ENCODE measurements at regions not wholly inside any gene's neighbourhood (a gene's known extent, or its start where the extent isn't known, plus 50 kb on each side); places are given as distances from the start of the nearest gene placed in this dataset.

- Histone ChIP-seq H3K27ac (no peak overlapping the region), H3K4me3 (no peak overlapping the region), H3K36me3 (no peaks in the 10 kb centered on the region), H3K27me3 (replicated peaks; ENCODE audit: insufficient read depth) (no peaks in the 10 kb centered on the region), H3K9me3 (no peaks in the 10 kb centered on the region), H3K4me1 (ENCODE audit: control insufficient read depth in 1 of 2, low read depth in 2 of 2) (no peaks in the 10 kb centered on the region)
- ATAC-seq (ENCODE audit: insufficient number of reproducible peaks, low FRiP score, low read depth) (no peak), DNase-seq (ENCODE audit: low spot score) (no peak)
- TF ChIP-seq CTCF (IDR thresholded peaks at IDR 0.05): no peak
Observed at GRCh38 chr6:55696501-55696900, 117.5 kb upstream of the HMGCLL1 start.

- Histone ChIP-seq H3K36me3 (no peaks in the 10 kb centered on the region), H3K4me3 (no peak overlapping the region), H3K27me3 (replicated peaks; ENCODE audit: insufficient read depth) (no peaks in the 10 kb centered on the region), H3K27ac (no peak overlapping the region), H3K4me1 (ENCODE audit: control insufficient read depth in 1 of 2, low read depth in 2 of 2) (no peaks in the 10 kb centered on the region), H3K9me3 (no peaks in the 10 kb centered on the region)
- DNase-seq (ENCODE audit: low spot score) (no peak), ATAC-seq (ENCODE audit: insufficient number of reproducible peaks, low FRiP score, low read depth) (no peak)
- TF ChIP-seq CTCF (IDR thresholded peaks at IDR 0.05): no peak
Observed at GRCh38 chr6:55696041-55696440, 117.0 kb upstream of the HMGCLL1 start.

GRCh38 chr6:55694759-55695158, 115.8 kb upstream of the HMGCLL1 start:
- H3K27me3 ChIP-seq (replicated peaks; ENCODE audit: insufficient read depth): no peaks in the 10 kb centered on the region
- H3K36me3 ChIP-seq: no peaks in the 10 kb centered on the region
- H3K9me3 ChIP-seq: no peaks in the 10 kb centered on the region
- no peak for DNase-seq (ENCODE audit: low spot score)
- H3K4me1 ChIP-seq (ENCODE audit: control insufficient read depth in 1 of 2, low read depth in 2 of 2): no peaks in the 10 kb centered on the region
- TF ChIP-seq CTCF (IDR thresholded peaks at IDR 0.05): no peak
- no peak overlapping the region for H3K27ac ChIP-seq
- ATAC-seq (ENCODE audit: insufficient number of reproducible peaks, low FRiP score, low read depth): no peak
- H3K4me3 ChIP-seq: no peak overlapping the region

GRCh38 chr6:55694148-55694547, 115.2 kb upstream of the HMGCLL1 start:
- Histone ChIP-seq H3K36me3 (no peaks in the 10 kb centered on the region), H3K4me1 (ENCODE audit: control insufficient read depth in 1 of 2, low read depth in 2 of 2) (no peaks in the 10 kb centered on the region), H3K9me3 (no peaks in the 10 kb centered on the region), H3K27me3 (replicated peaks; ENCODE audit: insufficient read depth) (no peaks in the 10 kb centered on the region), H3K27ac (no peak overlapping the region), H3K4me3 (no peak overlapping the region)
- ATAC-seq (ENCODE audit: insufficient number of reproducible peaks, low FRiP score, low read depth): no peak
- no peak for TF ChIP-seq CTCF (IDR thresholded peaks at IDR 0.05)
- no peak for DNase-seq (ENCODE audit: low spot score)

GRCh38 chr6:55679503-55679902, 100.5 kb upstream of the HMGCLL1 start:
- no peak for ATAC-seq (ENCODE audit: insufficient number of reproducible peaks, low FRiP score, low read depth)
- Histone ChIP-seq H3K4me1 (ENCODE audit: control insufficient read depth in 1 of 2, low read depth in 2 of 2) (no peaks in the 10 kb centered on the region), H3K36me3 (no peaks in the 10 kb centered on the region), H3K27ac (no peak overlapping the region), H3K4me3 (no peak overlapping the region), H3K27me3 (replicated peaks; ENCODE audit: insufficient read depth) (no peaks in the 10 kb centered on the region), H3K9me3 (no peaks in the 10 kb centered on the region)
- TF ChIP-seq CTCF (IDR thresholded peaks at IDR 0.05): no peak
- no peak for DNase-seq (ENCODE audit: low spot score)
